ENCODE measurements at regions not wholly inside any gene's neighbourhood (a gene's known extent, or its start where the extent isn't known, plus 50 kb on each side); places are given as distances from the start of the nearest gene placed in this dataset.

DNA sequence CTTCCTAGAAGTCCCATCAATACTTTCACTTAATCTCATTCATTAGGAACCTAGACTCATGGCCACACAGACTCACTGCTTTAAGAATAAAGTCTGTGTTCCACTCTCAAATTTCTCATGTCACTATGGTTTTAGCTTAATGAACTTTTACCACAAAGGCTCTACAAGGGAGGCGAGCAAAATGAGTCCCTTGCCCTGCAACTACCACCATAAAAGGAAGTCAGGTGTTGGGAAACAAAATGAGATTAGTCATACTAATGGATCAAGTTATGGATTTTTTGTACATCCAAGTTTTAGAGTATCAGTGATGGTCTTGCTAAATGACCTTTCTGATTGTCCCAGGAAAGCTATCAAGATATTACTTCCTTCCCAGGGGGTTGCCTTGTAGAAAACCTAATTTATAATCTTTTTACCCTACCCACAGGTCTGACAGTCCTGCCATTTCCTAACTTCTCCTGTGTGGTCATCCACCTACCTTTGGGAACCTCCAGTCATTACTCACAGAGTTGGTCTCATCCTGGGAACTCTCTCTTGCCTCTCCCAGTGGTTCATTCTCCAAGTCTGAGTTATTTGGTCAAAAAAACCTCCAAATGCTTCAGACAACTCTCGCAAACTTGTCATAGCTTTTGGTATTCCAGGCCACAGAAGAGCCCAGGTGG is 51.8 kb upstream of the SLC16A1 start:
- Histone ChIP-seq H3K4me2 (no peak overlapping the region), H3K9me3 (replicated peaks in 1 of 11) (no peaks in the 10 kb centered on the region), H4K20me1 (no peaks in the 10 kb centered on the region), H3K27me3 (no peaks in the 10 kb centered on the region), H3K9ac (no peak overlapping the region), H3K27ac (no peak overlapping the region), H3K36me3 (peaks cover 28 to 80% (median 54%) of the 10 kb centered on the region in 11 experiments), H3K4me3 (no peak overlapping the region), H3K4me1 (no peaks in the 10 kb centered on the region)
- no peak for TF ChIP-seq Cebpa-rat (IDR thresholded peaks at IDR 0.05)

DNA sequence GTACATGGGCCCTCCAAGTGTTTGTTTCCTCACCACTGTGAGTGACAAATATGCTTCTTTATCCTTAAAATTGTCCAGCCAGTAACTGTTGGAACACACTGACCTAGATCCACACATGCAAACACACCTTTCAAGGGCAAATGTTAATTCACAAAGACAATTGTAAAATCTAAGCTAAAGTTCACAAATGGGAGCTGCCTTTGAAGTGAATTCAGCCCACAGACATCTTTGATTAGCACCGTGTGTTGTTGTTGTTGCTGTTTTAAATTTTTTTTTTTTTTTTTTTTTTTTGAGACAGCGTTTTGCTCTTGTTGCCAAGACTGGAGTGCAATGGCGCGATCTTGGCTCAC is 52.3 kb upstream of the SLC16A1 start:
- no peaks in the 10 kb centered on the region for H3K27me3 ChIP-seq
- no peaks in the 10 kb centered on the region for H4K20me1 ChIP-seq
- H3K9ac ChIP-seq: no peak overlapping the region
- peaks cover 24 to 75% (median 50%) of the 10 kb centered on the region in 11 experiments for H3K36me3 ChIP-seq
- H3K4me3 ChIP-seq: no peak overlapping the region
- no peaks in the 10 kb centered on the region for H3K9me3 ChIP-seq (replicated peaks in 1 of 11)
- H3K27ac ChIP-seq: no peak overlapping the region
- no peak overlapping the region for H3K4me2 ChIP-seq
- H3K4me1 ChIP-seq: no peaks in the 10 kb centered on the region
- TF ChIP-seq Cebpa-rat (IDR thresholded peaks at IDR 0.05): no peak

DNA sequence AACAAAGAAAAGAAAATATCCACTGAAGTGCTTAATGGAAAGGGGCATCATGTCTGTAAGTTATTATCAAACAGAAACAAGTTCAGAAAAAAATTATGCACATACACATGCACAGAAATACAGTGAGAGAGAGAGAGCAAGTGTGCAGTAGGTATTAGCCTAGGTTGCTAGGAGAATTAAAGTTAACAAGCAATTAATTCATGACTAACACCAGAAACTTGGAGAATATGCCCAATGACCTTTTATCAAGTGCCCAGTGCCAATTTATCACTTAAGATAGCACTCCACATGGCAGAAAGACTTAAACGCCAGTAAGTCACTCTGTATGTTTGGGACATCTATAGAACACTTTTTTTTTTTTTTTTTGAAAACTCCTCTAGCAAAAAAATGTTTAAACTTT is 56.2 kb upstream of the SLC16A1 start:
- no peak for TF ChIP-seq Cebpa-rat (IDR thresholded peaks at IDR 0.05)

DNA sequence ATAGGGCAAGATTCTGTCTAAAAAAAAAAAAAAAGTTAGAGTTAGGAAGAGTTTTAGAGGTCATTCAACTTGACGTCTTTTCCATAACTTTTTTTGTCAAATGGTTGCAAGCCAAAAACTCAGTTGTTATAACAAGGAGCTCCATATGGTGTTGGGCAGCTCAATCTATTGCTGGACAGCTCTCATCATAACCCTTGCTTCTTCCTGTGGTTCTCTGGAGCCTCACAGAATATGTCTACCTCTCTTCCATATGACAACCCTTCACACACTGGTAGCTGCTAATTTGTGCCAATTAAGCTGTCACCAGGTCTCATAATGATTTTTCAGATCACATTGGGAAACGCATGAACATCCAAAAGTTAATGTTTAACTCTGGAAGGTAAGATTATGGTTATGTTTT is 57.8 kb upstream of the SLC16A1 start:
- Histone ChIP-seq H3K4me2 (no peak overlapping the region), H3K9me3 (replicated peaks in 1 of 11) (no peaks in the 10 kb centered on the region), H3K27ac (no peak overlapping the region), H3K36me3 (peaks cover 8 to 32% (median 15%) of the 10 kb centered on the region in 11 experiments; a peak in 20 of 22 replicates), H3K4me1 (no peaks in the 10 kb centered on the region), H3K9ac (no peak overlapping the region), H3K4me3 (no peak overlapping the region), H4K20me1 (no peaks in the 10 kb centered on the region), H3K27me3 (no peaks in the 10 kb centered on the region)
- no peak for TF ChIP-seq Cebpa-rat (IDR thresholded peaks at IDR 0.05)

More for the DNA sequence above, 56.2 kb upstream of the SLC16A1 start:
- Histone ChIP-seq H3K27ac (no peak overlapping the region), H3K9ac (no peak overlapping the region), H3K36me3 (peaks cover 12 to 47% (median 30%) of the 10 kb centered on the region in 11 experiments), H3K4me3 (no peak overlapping the region), H3K27me3 (no peaks in the 10 kb centered on the region), H4K20me1 (no peaks in the 10 kb centered on the region), H3K4me1 (no peaks in the 10 kb centered on the region), H3K9me3 (replicated peaks in 1 of 11) (no peaks in the 10 kb centered on the region), H3K4me2 (no peak overlapping the region)

DNA sequence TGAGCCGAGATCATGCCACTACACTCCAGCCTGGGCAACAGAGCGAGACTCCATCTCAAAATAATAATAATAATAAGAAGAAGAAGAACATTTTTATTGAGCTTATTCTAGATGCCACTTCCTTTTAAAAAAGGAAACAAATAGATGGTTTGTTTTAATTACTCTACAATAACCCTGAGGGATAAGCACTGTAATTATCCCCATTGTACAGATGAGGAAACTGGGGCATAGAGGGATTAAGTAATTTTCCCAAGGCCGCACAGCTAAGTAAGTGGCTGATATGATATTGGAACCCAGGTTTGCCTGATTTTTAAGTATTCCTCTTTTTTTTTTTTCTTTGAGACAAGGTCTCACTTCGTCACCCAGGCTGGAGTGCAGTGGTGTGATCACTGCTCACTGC is 58.5 kb upstream of the LRIG2 start:
- no peak for TF ChIP-seq Cebpa-rat (IDR thresholded peaks at IDR 0.05)

DNA sequence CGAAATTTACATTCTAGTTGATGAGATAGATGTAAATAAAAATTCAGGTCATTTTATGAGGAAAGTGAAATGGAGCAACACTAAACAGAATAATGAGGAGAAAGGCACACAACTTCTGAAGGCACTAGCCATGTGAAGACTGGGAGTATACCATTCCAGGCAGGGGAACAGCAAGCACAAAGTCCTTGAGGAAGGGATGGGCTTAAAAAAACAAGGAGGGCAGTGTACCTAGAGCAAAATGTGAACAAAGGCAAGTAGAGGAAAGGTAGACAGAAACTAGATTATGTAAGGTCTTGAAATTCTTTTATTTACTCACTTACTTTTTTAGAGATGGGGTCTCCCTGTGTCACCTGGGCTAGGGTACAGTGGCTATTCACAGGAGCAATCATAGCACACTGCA is 54.1 kb upstream of the LRIG2 start:
- Histone ChIP-seq H3K4me1 (no peaks in the 10 kb centered on the region), H3K27ac (no peak overlapping the region), H3K9me3 (replicated peaks in 1 of 11) (no peaks in the 10 kb centered on the region), H3K4me3 (no peak overlapping the region), H3K36me3 (peaks cover 0 to 6% (median under 1%) of the 10 kb centered on the region in 11 experiments; a peak in 2 of 22 replicates), H4K20me1 (no peaks in the 10 kb centered on the region), H3K4me2 (no peak overlapping the region), H3K9ac (no peak overlapping the region), H3K27me3 (no peaks in the 10 kb centered on the region)
- TF ChIP-seq Cebpa-rat (IDR thresholded peaks at IDR 0.05): no peak

More for the DNA sequence above, 58.5 kb upstream of the LRIG2 start:
- Histone ChIP-seq H3K9ac (no peak overlapping the region), H3K4me2 (no peak overlapping the region), H4K20me1 (no peaks in the 10 kb centered on the region), H3K27ac (no peak overlapping the region), H3K4me1 (no peaks in the 10 kb centered on the region), H3K36me3 (peaks cover 3 to 26% (median 10%) of the 10 kb centered on the region in 11 experiments; a peak in 20 of 22 replicates), H3K9me3 (replicated peaks in 1 of 11) (no peaks in the 10 kb centered on the region), H3K4me3 (no peak overlapping the region), H3K27me3 (no peaks in the 10 kb centered on the region)

DNA sequence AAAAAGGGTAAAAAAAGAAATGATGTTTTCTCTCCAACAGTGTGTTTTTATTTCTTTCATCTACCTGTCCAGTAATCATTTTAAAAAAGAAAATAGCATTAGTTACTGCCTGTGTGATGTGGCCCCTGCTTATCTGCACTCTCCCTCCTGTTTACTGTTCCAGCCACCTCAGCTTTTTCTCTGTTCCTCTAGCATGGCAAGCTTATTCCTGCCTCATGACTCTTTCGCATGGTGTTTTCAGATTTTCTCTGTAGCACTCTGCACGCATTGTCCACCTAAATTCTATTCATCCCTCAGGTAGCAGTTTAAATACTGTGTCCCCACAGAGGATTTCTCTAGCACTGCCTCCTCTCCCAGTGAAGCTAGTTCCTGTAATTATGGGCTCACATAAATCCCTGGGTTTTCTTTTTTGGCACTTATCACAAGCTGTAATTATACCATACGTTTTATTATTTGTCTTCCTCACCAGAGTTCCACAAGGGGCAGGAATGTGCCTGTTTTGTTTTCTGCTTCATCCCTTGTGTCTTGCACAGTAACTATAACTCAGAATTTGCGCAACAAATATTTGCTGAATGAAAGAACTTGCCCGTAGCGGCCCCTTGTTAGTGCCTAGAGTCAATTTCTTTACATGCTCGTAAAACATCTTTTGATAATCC is 51.4 kb upstream of the LRIG2 start:
- Histone ChIP-seq H3K4me2 (no peak overlapping the region), H3K9me3 (replicated peaks in 1 of 11) (no peaks in the 10 kb centered on the region), H3K4me1 (no peaks in the 10 kb centered on the region), H3K27me3 (no peaks in the 10 kb centered on the region), H3K27ac (no peak overlapping the region), H3K9ac (no peak overlapping the region), H4K20me1 (no peaks in the 10 kb centered on the region), H3K4me3 (no peak overlapping the region), H3K36me3 (peaks cover 0 to 6% (median 0%) of the 10 kb centered on the region in 11 experiments; a peak in 2 of 22 replicates)
- TF ChIP-seq Cebpa-rat (IDR thresholded peaks at IDR 0.05): no peak
